D721Med (cell line): ENCODE measurements at regions not wholly inside any gene's neighbourhood (a gene's known extent, or its start where the extent isn't known, plus 50 kb on each side); places are given as distances from the start of the nearest gene placed in this dataset.

Experiments
- DNase-seq: peaks from one replicate; pipeline ENCODE4 v3.0.0; 2011; ENCODE audit warnings: low spot score; ENCODE audit not compliant: insufficient read length
- FAIRE-seq: peaks from 2 replicates; lab custom pipeline; 2011; peaks lifted over from hg19 to GRCh38; lab: Jason Lieb, UNC
- CTCF ChIP-seq: IDR thresholded peaks from 2 replicates; pipeline ENCODE4 v1.5.1; 2012; ENCODE audit warnings: mild to moderate bottlenecking, control low read depth; ENCODE audit not compliant: insufficient read depth; ENCODE audit errors: missing control alignments

- FAIRE-seq, result no peak
- TF ChIP-seq CTCF, result no peak
- no peak for DNase-seq
Observed at GRCh38 chr12:115860619-115861018, 416.9 kb downstream of the MED13L start.

GRCh38 chr12:115859231-115859630 is 418.3 kb downstream of the MED13L start:
- DNase-seq (no peak), FAIRE-seq (no peak)
- TF ChIP-seq CTCF, result no peak

GRCh38 chr12:115857923-115858322 is 419.6 kb downstream of the MED13L start:
- DNase-seq, result no peak
- TF ChIP-seq CTCF, result no peak
- FAIRE-seq, result no peak

- FAIRE-seq, result no peak
- DNase-seq, result no peak
- no peak for TF ChIP-seq CTCF
Observed at GRCh38 chr12:115857160-115857920, 420.2 kb downstream of the MED13L start.

GRCh38 chr12:115852054-115852453 is 425.4 kb downstream of the MED13L start:
- DNase-seq, result no peak
- no peak for FAIRE-seq
- no peak for TF ChIP-seq CTCF

- FAIRE-seq (no peak), DNase-seq (no peak)
- no peak for TF ChIP-seq CTCF
Observed at GRCh38 chr12:115850957-115851356, 426.5 kb downstream of the MED13L start.

GRCh38 chr12:115849262-115849943 is 428.1 kb downstream of the MED13L start:
- FAIRE-seq (no peak), DNase-seq (no peak)
- TF ChIP-seq CTCF, result no peak
